Transverse colon (tissue), 4 donors: ENCODE measurements at regions not wholly inside any gene's neighbourhood (a gene's known extent, or its start where the extent isn't known, plus 50 kb on each side); places are given as distances from the start of the nearest gene placed in this dataset.

Experiments
- DNase-seq: peaks from one replicate; pipeline ENCODE4 v3.0.0-alpha.2; 2019
- H3K27ac ChIP-seq, 4 donors: fragments of 200-600 bp; sonication (generic); 2 replicates each; pipeline ENCODE4 v1.5.1; 2016 to 2018; ENCODE audit warnings: inconsistent platforms in 4 of 4
- H3K27me3 ChIP-seq: fragments of 200-600 bp; sonication (generic); 2 replicates; pipeline ENCODE4 v1.5.1; 2017; ENCODE audit warnings: inconsistent platforms
- H3K36me3 ChIP-seq, 4 donors: fragments of 200-600 bp; sonication (generic); 2 replicates each; pipeline ENCODE4 v1.5.1; 2017 to 2019; ENCODE audit warnings: inconsistent platforms in 4 of 4
- H3K4me1 ChIP-seq, 4 donors: fragments of 200-600 bp; sonication (generic); 2 replicates each; pipeline ENCODE4 v1.5.1; 2017 to 2020; ENCODE audit warnings: inconsistent platforms in 4 of 4
- H3K4me3 ChIP-seq, 4 donors: fragments of 200-600 bp; sonication (generic); 1 replicate in 1 of 4; 2 replicates in 3 of 4; pipeline versions ENCODE4 v1.5.1 to v1.6.1; 2017 to 2019; ENCODE audit warnings: inconsistent platforms in 4 of 4
- H3K9me3 ChIP-seq, 2 donors: fragments of 200-600 bp; sonication (generic); 2 replicates each; pipeline ENCODE4 v1.5.1; 2017 to 2019; ENCODE audit warnings: inconsistent platforms in 2 of 2
- CTCF ChIP-seq, 5 experiments: fragments of 200-600 bp in 3 of 5; fragments of 450-650 bp in 2 of 5; sonication (generic) in 3 of 5; IDR thresholded peaks; 1 replicate in 2 of 5; 2 replicates in 3 of 5; pipeline ENCODE4 v1.5.1; 2016 to 2017; ENCODE audit warnings: antibody characterized with exemption in 5 of 5, inconsistent platforms in 3 of 5, mild to moderate bottlenecking in 2 of 5, moderate library complexity in 1 of 5
- EP300 ChIP-seq: sonication (generic); formaldehyde crosslinking; IDR thresholded peaks from one replicate; pipeline ENCODE4 v1.6.1; 2017; ENCODE audit warnings: antibody characterized with exemption, low read depth
- POLR2A ChIP-seq: fragments of 450-650 bp; IDR thresholded peaks from one replicate; pipeline ENCODE4 v1.6.1; 2016; ENCODE audit warnings: antibody characterized with exemption, mild to moderate bottlenecking, moderate library complexity
- POLR2AphosphoS5 ChIP-seq, 3 donors: sonication (generic); formaldehyde crosslinking; IDR thresholded peaks; one replicate each; pipeline ENCODE4 v1.6.1; 2016; ENCODE audit warnings: antibody characterized with exemption in 3 of 3
- WGBS, 2 donors: methylation state at CpG; one replicate each; pipeline ENCODE4 v1.1.5; 2018; ENCODE audit warnings: low coverage in 1 of 2; 5-methylcytosine and 5-hydroxymethylcytosine counted together
- in situ Hi-C, 4 donors: fragments of 200-750 bp; cut with MboI; loops; one replicate each; pipeline versions ENCODE4 v1.15.0 to v1.15.1; 2017; ENCODE audit warnings: low sequenced_read_pairs in 3 of 4, low pct_ligation_motif_present in 1 of 4, low pct_unique_long_range_greater_than_20kb in 1 of 4
- intact Hi-C: fragments of 100-400 bp; cut with DNase I; formaldehyde crosslinking; loops from one replicate; pipeline ENCODE4 v1.15.1; 2023; ENCODE audit warnings: low total_unique reads

DNA sequence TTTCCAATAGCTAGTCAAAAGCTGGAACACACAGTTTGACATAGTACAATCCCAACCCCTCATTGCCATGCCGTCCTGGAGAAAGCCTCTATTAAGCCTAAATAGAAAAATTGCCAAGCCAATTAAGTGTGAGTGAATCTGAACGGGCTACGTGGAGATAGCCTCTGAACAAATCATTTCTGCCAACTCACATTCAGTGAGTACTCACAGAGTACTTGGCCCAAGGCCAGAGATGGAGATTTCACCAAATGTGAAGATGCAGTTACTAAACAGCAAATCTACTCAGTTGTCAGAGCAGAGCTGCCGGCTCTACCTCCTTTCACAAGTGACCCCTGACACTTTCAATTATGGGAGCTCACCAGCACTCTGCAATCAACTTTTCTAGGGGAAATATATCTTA lies 350.0 kb downstream of the GALC start:
- in situ Hi-C loops = no loop called here
- no peak for DNase-seq

DNA sequence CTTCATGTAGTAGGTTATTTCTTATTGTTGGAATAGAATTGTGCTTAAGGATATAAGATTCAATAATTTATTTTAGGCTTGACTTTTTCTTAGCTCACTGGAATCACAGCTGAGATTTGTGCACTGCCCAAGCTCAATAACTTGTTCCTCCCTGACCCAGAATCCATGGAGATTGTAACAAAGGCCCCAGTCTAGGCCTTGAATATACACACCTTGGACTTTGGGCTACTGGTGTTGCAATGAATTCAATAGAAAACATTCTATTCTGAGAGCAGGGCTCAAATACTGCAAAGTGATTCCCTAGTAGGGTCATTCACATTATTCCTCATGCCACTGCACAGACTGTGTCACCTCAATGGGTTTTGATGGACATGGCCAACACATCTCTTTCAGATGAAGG lies 352.4 kb downstream of the GALC start:
- intact Hi-C loops = no loop called here
- Histone ChIP-seq H3K27me3 (no peaks in the 10 kb centered on the region), H3K4me1 (no peaks in the 10 kb centered on the region), H3K9me3 (no peaks in the 10 kb centered on the region), H3K4me3 (no peak overlapping the region), H3K27ac (no peak overlapping the region), H3K36me3 (no peaks in the 10 kb centered on the region)
- no peak for TF ChIP-seq EP300
- no peak for TF ChIP-seq CTCF (IDR thresholded peaks at IDR 0.05)
- TF ChIP-seq POLR2A = no peak
- no peak for TF ChIP-seq POLR2AphosphoS5 (IDR thresholded peaks at IDR 0.05)
- no peak for DNase-seq
- in situ Hi-C loops = no loop called here

More for the DNA sequence above, 350.0 kb downstream of the GALC start:
- Histone ChIP-seq H3K36me3 (no peaks in the 10 kb centered on the region), H3K4me1 (no peaks in the 10 kb centered on the region), H3K9me3 (no peaks in the 10 kb centered on the region), H3K4me3 (no peak overlapping the region), H3K27me3 (no peaks in the 10 kb centered on the region), H3K27ac (no peak overlapping the region)
- 40 to 46% methylated on average over 1 to 4 of the region's 4 CpGs for WGBS, 2 donors
- no peak for TF ChIP-seq POLR2A
- no peak for TF ChIP-seq CTCF (IDR thresholded peaks at IDR 0.05)
- TF ChIP-seq POLR2AphosphoS5 (IDR thresholded peaks at IDR 0.05) = no peak
- TF ChIP-seq EP300 = no peak
- intact Hi-C loops = no loop called here

GRCh38 chr14:87638196-87638595 lies 354.8 kb downstream of the GALC start:
- H3K36me3 ChIP-seq = no peaks in the 10 kb centered on the region
- intact Hi-C loops (no loop called here), in situ Hi-C loops (no loop called here)
- no peaks in the 10 kb centered on the region for H3K9me3 ChIP-seq
- WGBS, 2 donors = 87% methylated on average over 3 of the region's 3 CpGs; no CpG with 5 or more reads in 1 of the 2 donors
- H3K27ac ChIP-seq = no peak overlapping the region
- no peak overlapping the region for H3K4me3 ChIP-seq
- H3K27me3 ChIP-seq = no peaks in the 10 kb centered on the region
- no peak for DNase-seq
- no peaks in the 10 kb centered on the region for H3K4me1 ChIP-seq
- TF ChIP-seq POLR2A (no peak), POLR2AphosphoS5 (IDR thresholded peaks at IDR 0.05) (no peak), EP300 (no peak), CTCF (IDR thresholded peaks at IDR 0.05) (no peak)

DNA sequence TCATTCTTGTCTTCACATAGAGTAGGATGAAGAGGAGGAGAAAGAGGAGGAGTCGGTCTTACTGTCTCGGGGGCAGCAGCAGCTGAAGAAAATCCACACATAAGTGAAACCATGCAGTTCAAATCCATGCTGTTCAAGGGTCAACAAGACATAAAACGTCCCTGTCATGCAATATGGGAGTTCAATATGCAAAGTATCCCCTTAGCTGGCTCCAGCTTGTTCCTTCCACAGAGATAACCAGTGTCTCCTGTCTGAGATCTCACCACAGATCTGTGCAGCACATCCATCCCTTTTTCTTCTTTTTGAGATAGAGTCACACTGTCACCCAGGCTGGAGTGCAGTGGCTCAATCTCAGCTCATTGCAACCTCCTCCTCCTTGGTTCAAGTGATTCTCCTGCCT lies 357.5 kb downstream of the GALC start:
- H3K4me3 ChIP-seq = no peak overlapping the region
- H3K27ac ChIP-seq = no peak overlapping the region
- intact Hi-C loops (no loop called here), in situ Hi-C loops (no loop called here)
- H3K36me3 ChIP-seq = no peaks in the 10 kb centered on the region
- 50 to 54% methylated on average over 1 to 3 of the region's 3 CpGs for WGBS, 2 donors
- H3K9me3 ChIP-seq = no peaks in the 10 kb centered on the region
- DNase-seq = no peak
- H3K4me1 ChIP-seq = peaks cover 0 to 3% (median 1%) of the 10 kb centered on the region in 4 donors
- H3K27me3 ChIP-seq = no peaks in the 10 kb centered on the region
- TF ChIP-seq POLR2A (no peak), EP300 (no peak)

DNA sequence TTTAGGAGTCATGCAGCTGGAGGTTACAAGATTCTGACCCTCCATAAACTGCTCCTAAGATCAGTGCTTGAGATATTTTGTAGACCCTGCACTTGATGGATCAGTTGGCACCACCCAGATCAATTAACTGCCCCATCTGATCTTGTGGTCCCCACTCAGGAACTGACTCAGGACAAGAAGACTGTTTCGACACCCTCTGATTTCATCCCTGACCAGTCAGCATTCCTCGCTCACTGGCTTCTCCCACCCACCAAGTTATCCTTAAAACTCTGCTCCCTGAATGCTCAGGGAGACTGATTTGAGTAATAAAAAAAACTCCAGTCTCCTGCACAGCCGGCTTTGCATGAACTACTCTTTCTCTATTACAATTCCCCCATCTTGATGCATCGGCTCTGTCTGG lies 360.2 kb downstream of the GALC start:
- WGBS, 2 donors = 82 to 86% methylated on average over 3 to 4 of the region's 4 CpGs
- DNase-seq = no peak
- Histone ChIP-seq H3K4me1 (peaks cover 0 to 9% (median 1%) of the 10 kb centered on the region in 4 donors), H3K27me3 (no peaks in the 10 kb centered on the region), H3K9me3 (no peaks in the 10 kb centered on the region), H3K27ac (no peak overlapping the region), H3K36me3 (no peaks in the 10 kb centered on the region), H3K4me3 (no peak overlapping the region)
- in situ Hi-C loops (no loop called here), intact Hi-C loops (no loop called here)
- TF ChIP-seq POLR2AphosphoS5 (IDR thresholded peaks at IDR 0.05) (no peak), EP300 (no peak), CTCF (IDR thresholded peaks at IDR 0.05) (no peak), POLR2A (no peak)
